SK-N-MC (cell line): ENCODE measurements at regions not wholly inside any gene's neighbourhood (a gene's known extent, or its start where the extent isn't known, plus 50 kb on each side); places are given as distances from the start of the nearest gene placed in this dataset.

Source experiments
- EZH2 ChIP-seq: fragments of 200-600 bp; sonication (generic); IDR thresholded peaks from one replicate; pipeline ENCODE4 v1.6.1; 2017; ENCODE audit warnings: antibody characterized with exemption
- FOXP2 ChIP-seq: optimal IDR thresholded peaks from 2 replicates; pipeline ENCODE3; 2011; ENCODE audit warnings: mild to moderate bottlenecking, moderate library complexity; ENCODE audit not compliant: insufficient read depth; ENCODE audit errors: extremely low read length, control extremely low read depth
- POLR2AphosphoS5 ChIP-seq: IDR thresholded peaks from 2 replicates; pipeline ENCODE4 v1.6.1; 2012; ENCODE audit warnings: mild to moderate bottlenecking, low read depth, low read length, borderline replicate concordance

DNA sequence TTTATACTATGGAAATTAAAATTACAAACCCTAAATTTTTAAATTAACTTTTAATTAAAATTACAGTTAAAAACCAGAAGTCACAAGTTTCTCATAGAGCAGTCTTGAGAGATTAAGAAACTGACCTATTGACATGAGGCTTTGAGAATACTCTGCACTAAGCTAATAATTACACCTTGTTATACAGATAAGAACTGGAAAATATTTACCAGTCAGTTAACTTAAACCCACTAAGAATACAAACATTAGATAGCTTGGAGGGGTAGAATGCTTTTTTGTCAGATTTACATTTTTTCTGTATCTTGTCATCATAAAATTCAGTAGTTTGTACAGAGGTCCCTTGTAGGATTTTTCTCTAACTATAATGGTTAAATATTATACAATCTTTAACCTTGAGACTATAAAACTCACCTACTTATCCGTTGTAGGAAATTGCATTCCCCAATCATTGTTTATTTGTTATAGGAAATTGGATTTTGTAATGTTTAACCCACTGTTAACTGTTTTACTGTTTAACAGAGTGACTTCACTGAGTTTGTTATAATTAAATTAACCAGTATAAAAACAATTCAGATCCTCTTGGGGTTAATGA, 219.7 kb upstream of the PKDCC start:
- TF ChIP-seq EZH2, result no peak
- no peak for TF ChIP-seq POLR2AphosphoS5
- TF ChIP-seq FOXP2, result no peak
